RWPE2 (cell line): ENCODE measurements at regions not wholly inside any gene's neighbourhood (a gene's known extent, or its start where the extent isn't known, plus 50 kb on each side); places are given as distances from the start of the nearest gene placed in this dataset.

ENCODE experiments used
- ATAC-seq: fragments of 200-7000 bp; cut with Tn5 transposase; 3 replicates; pipeline ENCODE4 v1.9.1; 2021; ENCODE audit warnings: low read depth
- DNase-seq: peaks from one replicate; pipeline ENCODE4 v3.0.0-alpha.2; 2020; ENCODE audit warnings: low spot score
- H3K27ac ChIP-seq: fragments of 450-650 bp; 2 replicates; pipeline ENCODE4 v1.5.1; 2017; ENCODE audit warnings: mild to moderate bottlenecking; ENCODE audit not compliant: poor library complexity, severe bottlenecking
- H3K27me3 ChIP-seq: fragments of 250-450 bp; sonication (Bioruptor Pico); 2 replicates; pipeline ENCODE4 v1.5.1; 2021; ENCODE audit warnings: mild to moderate bottlenecking, moderate library complexity; ENCODE audit not compliant: insufficient read depth, poor library complexity, severe bottlenecking
- H3K36me3 ChIP-seq: fragments of 250-450 bp; sonication (Bioruptor Pico); 2 replicates; pipeline ENCODE4 v1.5.1; 2020; ENCODE audit warnings: low read depth, mild to moderate bottlenecking, moderate library complexity
- H3K4me1 ChIP-seq: fragments of 250-450 bp; sonication (Bioruptor Pico); 2 replicates; pipeline ENCODE4 v1.5.1; 2021; ENCODE audit warnings: mild to moderate bottlenecking, moderate library complexity; ENCODE audit not compliant: insufficient read depth, poor library complexity, severe bottlenecking
- H3K4me3 ChIP-seq: fragments of 250-450 bp; sonication (Bioruptor Pico); 2 replicates; pipeline ENCODE4 v1.5.1; 2021; ENCODE audit warnings: mild to moderate bottlenecking, moderate library complexity; ENCODE audit not compliant: severe bottlenecking
- H3K9me3 ChIP-seq: fragments of 250-450 bp; sonication (Bioruptor Pico); 2 replicates; pipeline ENCODE4 v1.5.1; 2021; ENCODE audit warnings: mild to moderate bottlenecking, moderate library complexity; ENCODE audit not compliant: severe bottlenecking
- CTCF ChIP-seq: fragments of 450-650 bp; IDR thresholded peaks from one replicate; pipeline ENCODE4 v1.5.1; 2017; ENCODE audit warnings: mild to moderate bottlenecking, moderate library complexity; ENCODE audit not compliant: poor library complexity, severe bottlenecking

GRCh38 chr2:136189221-136189782 lies 71.4 kb upstream of the CXCR4 start:
- H3K4me3 ChIP-seq: no peak overlapping the region
- ATAC-seq (no peak), DNase-seq (no peak)
- no peaks in the 10 kb centered on the region for H3K36me3 ChIP-seq
- H3K9me3 ChIP-seq: no peaks in the 10 kb centered on the region
- H3K4me1 ChIP-seq: no peaks in the 10 kb centered on the region
- peaks cover 2% of the 10 kb centered on the region for H3K27me3 ChIP-seq
- H3K27ac ChIP-seq: no peak overlapping the region
- TF ChIP-seq CTCF: no peak

- H3K4me3 ChIP-seq: no peak overlapping the region
- no peaks in the 10 kb centered on the region for H3K4me1 ChIP-seq
- peaks cover 2% of the 10 kb centered on the region for H3K27me3 ChIP-seq
- ATAC-seq (no peak), DNase-seq (no peak)
- TF ChIP-seq CTCF: no peak
- no peaks in the 10 kb centered on the region for H3K36me3 ChIP-seq
- H3K27ac ChIP-seq: no peak overlapping the region
- H3K9me3 ChIP-seq: no peaks in the 10 kb centered on the region
These were observed 70.1 kb upstream of the CXCR4 start for GRCh38 chr2:136188086-136188485.

- no peak overlapping the region for H3K4me3 ChIP-seq
These were observed 68.2 kb upstream of the CXCR4 start for GRCh38 chr2:136185981-136186776.

GRCh38 chr2:136183097-136183496 lies 65.1 kb upstream of the CXCR4 start:
- Histone ChIP-seq H3K9me3 (no peaks in the 10 kb centered on the region), H3K27ac (no peak overlapping the region), H3K4me1 (no peaks in the 10 kb centered on the region), H3K4me3 (no peak overlapping the region), H3K27me3 (no peaks in the 10 kb centered on the region), H3K36me3 (no peaks in the 10 kb centered on the region)
- DNase-seq (no peak), ATAC-seq (no peak)
- TF ChIP-seq CTCF: no peak

More at GRCh38 chr2:136185981-136186776, 68.2 kb upstream of the CXCR4 start:
- H3K27me3 ChIP-seq: peaks cover 2% of the 10 kb centered on the region
- H3K36me3 ChIP-seq: no peaks in the 10 kb centered on the region
- TF ChIP-seq CTCF: no peak
- H3K27ac ChIP-seq: no peak overlapping the region
- ATAC-seq: no peak
- no peaks in the 10 kb centered on the region for H3K4me1 ChIP-seq
- no peak for DNase-seq
- H3K9me3 ChIP-seq: no peaks in the 10 kb centered on the region

GRCh38 chr2:136182315-136182714 lies 64.4 kb upstream of the CXCR4 start:
- H3K36me3 ChIP-seq: no peaks in the 10 kb centered on the region
- ATAC-seq (no peak), DNase-seq (no peak)
- H3K27ac ChIP-seq: no peak overlapping the region
- no peaks in the 10 kb centered on the region for H3K9me3 ChIP-seq
- TF ChIP-seq CTCF: no peak
- no peak overlapping the region for H3K4me3 ChIP-seq
- no peaks in the 10 kb centered on the region for H3K27me3 ChIP-seq
- no peaks in the 10 kb centered on the region for H3K4me1 ChIP-seq
